ENCODE measurements at regions not wholly inside any gene's neighbourhood (a gene's known extent, or its start where the extent isn't known, plus 50 kb on each side); places are given as distances from the start of the nearest gene placed in this dataset.

- H3K4me1 ChIP-seq (ENCODE audit: control insufficient read depth, insufficient read depth, low read length): peaks cover 17% of the 10 kb centered on the region
These were observed 96.2 kb upstream of the ACP3 start for GRCh38 chr3:132220986-132221385.

GRCh38 chr3:132222868-132223538 is 94.2 kb upstream of the ACP3 start:
- H3K27me3 ChIP-seq (replicated peaks; ENCODE audit: control insufficient read depth, insufficient read depth, low read length): peaks cover 6% of the 10 kb centered on the region
- H3K36me3 ChIP-seq (ENCODE audit: control insufficient read depth, insufficient read depth, low read length, severe bottlenecking): no peaks in the 10 kb centered on the region
- H3K9me3 ChIP-seq (ENCODE audit: control insufficient read depth, low read length): no peaks in the 10 kb centered on the region
- H3K4me1 ChIP-seq (ENCODE audit: control insufficient read depth, insufficient read depth, low read length): peaks cover 21% of the 10 kb centered on the region
- no peak overlapping the region for H3K9ac ChIP-seq (ENCODE audit: low read length)
- no peak for DNase-seq (ENCODE audit: low read depth)
- no peak overlapping the region for H3K4me3 ChIP-seq (ENCODE audit: low read length)

More at GRCh38 chr3:132220986-132221385, 96.2 kb upstream of the ACP3 start:
- Histone ChIP-seq H3K27me3 (replicated peaks; ENCODE audit: control insufficient read depth, insufficient read depth, low read length) (peaks cover 6% of the 10 kb centered on the region), H3K9me3 (ENCODE audit: control insufficient read depth, low read length) (no peaks in the 10 kb centered on the region), H3K36me3 (ENCODE audit: control insufficient read depth, insufficient read depth, low read length, severe bottlenecking) (no peaks in the 10 kb centered on the region), H3K9ac (ENCODE audit: low read length) (no peak overlapping the region), H3K4me3 (ENCODE audit: low read length) (no peak overlapping the region)
- no peak for DNase-seq (ENCODE audit: low read depth)

- Histone ChIP-seq H3K4me3 (ENCODE audit: low read length) (no peak overlapping the region), H3K9me3 (ENCODE audit: control insufficient read depth, low read length) (no peaks in the 10 kb centered on the region), H3K4me1 (ENCODE audit: control insufficient read depth, insufficient read depth, low read length) (peaks cover 21% of the 10 kb centered on the region), H3K36me3 (ENCODE audit: control insufficient read depth, insufficient read depth, low read length, severe bottlenecking) (no peaks in the 10 kb centered on the region), H3K9ac (ENCODE audit: low read length) (no peak overlapping the region), H3K27me3 (replicated peaks; ENCODE audit: control insufficient read depth, insufficient read depth, low read length) (no peaks in the 10 kb centered on the region)
- no peak for DNase-seq (ENCODE audit: low read depth)
These were observed 91.5 kb upstream of the ACP3 start for GRCh38 chr3:132225664-132226063.

- H3K27me3 ChIP-seq (replicated peaks; ENCODE audit: control insufficient read depth, insufficient read depth, low read length): no peaks in the 10 kb centered on the region
- no peak for DNase-seq (ENCODE audit: low read depth)
- no peaks in the 10 kb centered on the region for H3K36me3 ChIP-seq (ENCODE audit: control insufficient read depth, insufficient read depth, low read length, severe bottlenecking)
- no peaks in the 10 kb centered on the region for H3K9me3 ChIP-seq (ENCODE audit: control insufficient read depth, low read length)
- no peak overlapping the region for H3K4me3 ChIP-seq (ENCODE audit: low read length)
- H3K9ac ChIP-seq (ENCODE audit: low read length): no peak overlapping the region
- H3K4me1 ChIP-seq (ENCODE audit: control insufficient read depth, insufficient read depth, low read length): peaks cover 11% of the 10 kb centered on the region
These were observed 88.3 kb upstream of the ACP3 start for GRCh38 chr3:132228923-132229322.

- DNase-seq (ENCODE audit: low read depth): no peak
- Histone ChIP-seq H3K36me3 (ENCODE audit: control insufficient read depth, insufficient read depth, low read length, severe bottlenecking) (no peaks in the 10 kb centered on the region), H3K4me1 (ENCODE audit: control insufficient read depth, insufficient read depth, low read length) (peaks cover 11% of the 10 kb centered on the region), H3K9me3 (ENCODE audit: control insufficient read depth, low read length) (no peaks in the 10 kb centered on the region), H3K9ac (ENCODE audit: low read length) (no peak overlapping the region), H3K4me3 (ENCODE audit: low read length) (no peak overlapping the region), H3K27me3 (replicated peaks; ENCODE audit: control insufficient read depth, insufficient read depth, low read length) (no peaks in the 10 kb centered on the region)
These were observed 87.6 kb upstream of the ACP3 start for GRCh38 chr3:132229641-132230040.

- DNase-seq (ENCODE audit: low read depth): no peak
- Histone ChIP-seq H3K36me3 (ENCODE audit: control insufficient read depth, insufficient read depth, low read length, severe bottlenecking) (no peaks in the 10 kb centered on the region), H3K4me3 (ENCODE audit: low read length) (no peak overlapping the region), H3K9ac (ENCODE audit: low read length) (no peak overlapping the region), H3K27me3 (replicated peaks; ENCODE audit: control insufficient read depth, insufficient read depth, low read length) (no peaks in the 10 kb centered on the region), H3K4me1 (ENCODE audit: control insufficient read depth, insufficient read depth, low read length) (peaks cover 10% of the 10 kb centered on the region), H3K9me3 (ENCODE audit: control insufficient read depth, low read length) (no peaks in the 10 kb centered on the region)
These were observed 86.8 kb upstream of the ACP3 start for GRCh38 chr3:132230156-132231000.

- no peaks in the 10 kb centered on the region for H3K27me3 ChIP-seq (replicated peaks; ENCODE audit: control insufficient read depth, insufficient read depth, low read length)
- no peaks in the 10 kb centered on the region for H3K4me1 ChIP-seq (ENCODE audit: control insufficient read depth, insufficient read depth, low read length)
- peak; percentile 44 for DNase-seq (ENCODE audit: low read depth)
- peak overlapping the region; percentile 12 for H3K4me3 ChIP-seq (ENCODE audit: low read length)
- H3K9me3 ChIP-seq (ENCODE audit: control insufficient read depth, low read length): no peaks in the 10 kb centered on the region
- no peak overlapping the region for H3K9ac ChIP-seq (ENCODE audit: low read length)
- H3K36me3 ChIP-seq (ENCODE audit: control insufficient read depth, insufficient read depth, low read length, severe bottlenecking): no peaks in the 10 kb centered on the region
These were observed 85.6 kb upstream of the ACP3 start for GRCh38 chr3:132231633-132232032.

GRCh38 chr3:132232231-132232792 is 84.9 kb upstream of the ACP3 start:
- Histone ChIP-seq H3K36me3 (ENCODE audit: control insufficient read depth, insufficient read depth, low read length, severe bottlenecking) (no peaks in the 10 kb centered on the region), H3K27me3 (replicated peaks; ENCODE audit: control insufficient read depth, insufficient read depth, low read length) (no peaks in the 10 kb centered on the region), H3K9ac (ENCODE audit: low read length) (no peak overlapping the region), H3K9me3 (ENCODE audit: control insufficient read depth, low read length) (no peaks in the 10 kb centered on the region), H3K4me3 (ENCODE audit: low read length) (peak overlapping the region; percentile 12), H3K4me1 (ENCODE audit: control insufficient read depth, insufficient read depth, low read length) (no peaks in the 10 kb centered on the region)
- DNase-seq (ENCODE audit: low read depth): no peak

- Histone ChIP-seq H3K4me3 (ENCODE audit: low read length) (no peak overlapping the region), H3K4me1 (ENCODE audit: control insufficient read depth, insufficient read depth, low read length) (no peaks in the 10 kb centered on the region), H3K36me3 (ENCODE audit: control insufficient read depth, insufficient read depth, low read length, severe bottlenecking) (no peaks in the 10 kb centered on the region), H3K9ac (ENCODE audit: low read length) (no peak overlapping the region), H3K9me3 (ENCODE audit: control insufficient read depth, low read length) (peaks cover 13% of the 10 kb centered on the region), H3K27me3 (replicated peaks; ENCODE audit: control insufficient read depth, insufficient read depth, low read length) (no peaks in the 10 kb centered on the region)
- no peak for DNase-seq (ENCODE audit: low read depth)
These were observed 80.2 kb upstream of the ACP3 start for GRCh38 chr3:132236701-132237651.

GRCh38 chr3:132237652-132238032 is 79.6 kb upstream of the ACP3 start:
- Histone ChIP-seq H3K27me3 (replicated peaks; ENCODE audit: control insufficient read depth, insufficient read depth, low read length) (no peaks in the 10 kb centered on the region), H3K4me3 (ENCODE audit: low read length) (no peak overlapping the region), H3K36me3 (ENCODE audit: control insufficient read depth, insufficient read depth, low read length, severe bottlenecking) (no peaks in the 10 kb centered on the region), H3K9me3 (ENCODE audit: control insufficient read depth, low read length) (peaks cover 13% of the 10 kb centered on the region), H3K9ac (ENCODE audit: low read length) (no peak overlapping the region), H3K4me1 (ENCODE audit: control insufficient read depth, insufficient read depth, low read length) (no peaks in the 10 kb centered on the region)
- no peak for DNase-seq (ENCODE audit: low read depth)
